Natural killer cell (primary cell): ENCODE measurements at regions not wholly inside any gene's neighbourhood (a gene's known extent, or its start where the extent isn't known, plus 50 kb on each side); places are given as distances from the start of the nearest gene placed in this dataset.

Experiments used
- ATAC-seq, 3 donors: fragments of 150-1000 bp in 2 of 3; fragments of 200-7000 bp in 1 of 3; cut with Tn5 transposase; 1 replicate in 1 of 3; 2 replicates in 2 of 3; pipeline ENCODE4 v1.10.0; 2021; ENCODE audit warnings: mild to moderate bottlenecking in 2 of 3, moderate library complexity in 2 of 3
- DNase-seq, 2 donors: peaks; one replicate each; pipeline versions ENCODE4 v3.0.0 to v3.0.0-alpha.2; 2013 to 2021; ENCODE audit warnings: mixed read lengths in 1 of 2
- H3K27ac ChIP-seq: one replicate; pipeline ENCODE4 v1.5.1; 2013; ENCODE audit warnings: mild to moderate bottlenecking, low read length
- H3K27me3 ChIP-seq: one replicate; pipeline ENCODE4 v1.6.1; 2013; ENCODE audit warnings: low read length; ENCODE audit not compliant: control insufficient read depth, insufficient read depth
- H3K36me3 ChIP-seq: one replicate; pipeline ENCODE4 v1.6.1; 2013; ENCODE audit warnings: low read length; ENCODE audit not compliant: control insufficient read depth, insufficient read depth
- H3K4me1 ChIP-seq: one replicate; pipeline ENCODE4 v1.6.1; 2013; ENCODE audit warnings: low read length; ENCODE audit not compliant: control insufficient read depth, insufficient read depth
- H3K4me3 ChIP-seq: one replicate; pipeline ENCODE4 v1.5.1; 2013; ENCODE audit warnings: low read length
- H3K9me3 ChIP-seq: one replicate; pipeline ENCODE4 v1.6.1; 2013; ENCODE audit warnings: low read length; ENCODE audit not compliant: control insufficient read depth, insufficient read depth
- H3K27ac Mint-ChIP-seq, 2 donors: one replicate each; pipeline ENCODE4 v1.8.0; 2022; ENCODE audit warnings: mild to moderate bottlenecking in 2 of 2, mixed read lengths in 2 of 2, moderate library complexity in 1 of 2
- H3K27me3 Mint-ChIP-seq, 2 donors: one replicate each; pipeline ENCODE4 v1.8.0; 2022; ENCODE audit warnings: low read depth in 2 of 2, mixed read lengths in 2 of 2
- H3K36me3 Mint-ChIP-seq: one replicate; pipeline ENCODE4 v1.8.0; 2022; ENCODE audit warnings: mixed read lengths
- H3K4me1 Mint-ChIP-seq, 2 donors: one replicate each; pipeline ENCODE4 v1.8.0; 2022; ENCODE audit warnings: mixed read lengths in 2 of 2
- H3K4me3 Mint-ChIP-seq: one replicate; pipeline ENCODE4 v1.8.0; 2022; ENCODE audit warnings: mild to moderate bottlenecking, moderate library complexity, mixed read lengths
- H3K9me3 Mint-ChIP-seq, 2 donors: one replicate each; pipeline ENCODE4 v1.8.0; 2022; ENCODE audit warnings: mixed read lengths in 2 of 2
- CTCF ChIP-seq: fragments of 200-600 bp; IDR thresholded peaks from one replicate; pipeline ENCODE4 v1.8.0; 2022; ENCODE audit warnings: antibody characterized with exemption
- WGBS: methylation state at CpG from one replicate; pipeline ENCODE4 v1.1.7; 2013; ENCODE audit warnings: missing lambda C conversion rate; ENCODE audit not compliant: insufficient coverage; 5-methylcytosine and 5-hydroxymethylcytosine counted together
- intact Hi-C: fragments of 100-400 bp; cut with micrococcal nuclease; formaldehyde crosslinking; loops from one replicate; pipeline ENCODE4 v1.14.2; 2022

- Histone ChIP-seq H3K4me3 (no peak overlapping the region), H3K27ac (no peak overlapping the region), H3K27me3 (no peaks in the 10 kb centered on the region), H3K9me3 (no peaks in the 10 kb centered on the region), H3K4me1 (no peaks in the 10 kb centered on the region), H3K36me3 (no peaks in the 10 kb centered on the region)
- Mint-ChIP-seq H3K27ac (no peak overlapping the region), H3K4me1 (no peaks in the 10 kb centered on the region), H3K27me3 (peaks cover 3 to 7% of the 10 kb centered on the region in 2 donors), H3K4me3 (no peak overlapping the region), H3K9me3 (no peaks in the 10 kb centered on the region), H3K36me3 (no peaks in the 10 kb centered on the region)
- TF ChIP-seq CTCF: no peak
- 83% methylated on average over 4 of the region's 4 CpGs for WGBS
- intact Hi-C loops: no loop called here
- ATAC-seq: no peak
- DNase-seq: no peak
Measured at GRCh38 chrX:139293991-139294390, 236.5 kb upstream of the F9 start.

DNA sequence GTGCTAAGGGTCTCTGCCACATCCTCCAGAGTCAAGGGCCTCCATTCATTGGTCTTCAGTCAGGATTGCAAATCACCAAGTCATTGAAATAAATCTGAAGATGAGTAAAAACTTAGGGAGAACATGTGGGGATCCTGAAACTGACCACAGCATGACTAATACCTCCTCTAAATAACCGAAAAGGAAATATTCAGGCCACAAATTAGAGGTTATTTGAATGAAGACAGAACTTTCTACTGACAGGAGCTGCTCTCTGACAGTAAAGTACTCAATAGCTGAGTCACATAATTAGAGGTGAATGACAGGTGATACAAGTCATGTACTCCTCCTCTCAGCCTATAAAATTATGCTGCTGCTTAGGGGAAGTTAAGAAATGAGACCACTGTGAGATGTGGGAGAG, 240.2 kb upstream of the F9 start:
- no peak for TF ChIP-seq CTCF
- Histone ChIP-seq H3K36me3 (no peaks in the 10 kb centered on the region), H3K27me3 (no peaks in the 10 kb centered on the region), H3K4me1 (no peaks in the 10 kb centered on the region), H3K4me3 (no peak overlapping the region), H3K9me3 (no peaks in the 10 kb centered on the region), H3K27ac (no peak overlapping the region)
- DNase-seq (no peak), ATAC-seq (no peak)
- Mint-ChIP-seq H3K27me3 (peaks cover 3 to 14% of the 10 kb centered on the region in 2 donors), H3K4me3 (no peak overlapping the region), H3K9me3 (peaks cover 0 to 2% of the 10 kb centered on the region in 2 donors), H3K27ac (no peak overlapping the region), H3K36me3 (no peaks in the 10 kb centered on the region), H3K4me1 (no peaks in the 10 kb centered on the region)
- intact Hi-C loops: no loop called here
- no CpG with 5 or more reads among the region's 1 CpG for WGBS

- no peak for DNase-seq
- no peak for ATAC-seq
- Mint-ChIP-seq H3K27me3 (peaks cover 0 to 10% of the 10 kb centered on the region in 2 donors), H3K4me3 (no peak overlapping the region), H3K27ac (no peak overlapping the region), H3K4me1 (no peaks in the 10 kb centered on the region), H3K9me3 (peaks cover 0 to 2% of the 10 kb centered on the region in 2 donors), H3K36me3 (no peaks in the 10 kb centered on the region)
- Histone ChIP-seq H3K9me3 (no peaks in the 10 kb centered on the region), H3K4me3 (no peak overlapping the region), H3K36me3 (no peaks in the 10 kb centered on the region), H3K4me1 (no peaks in the 10 kb centered on the region), H3K27me3 (no peaks in the 10 kb centered on the region), H3K27ac (no peak overlapping the region)
- WGBS: no CpG with 5 or more reads among the region's 2 CpGs
- no peak for TF ChIP-seq CTCF
- intact Hi-C loops: no loop called here
Measured at GRCh38 chrX:139287155-139287924, 243.2 kb upstream of the F9 start.

DNA sequence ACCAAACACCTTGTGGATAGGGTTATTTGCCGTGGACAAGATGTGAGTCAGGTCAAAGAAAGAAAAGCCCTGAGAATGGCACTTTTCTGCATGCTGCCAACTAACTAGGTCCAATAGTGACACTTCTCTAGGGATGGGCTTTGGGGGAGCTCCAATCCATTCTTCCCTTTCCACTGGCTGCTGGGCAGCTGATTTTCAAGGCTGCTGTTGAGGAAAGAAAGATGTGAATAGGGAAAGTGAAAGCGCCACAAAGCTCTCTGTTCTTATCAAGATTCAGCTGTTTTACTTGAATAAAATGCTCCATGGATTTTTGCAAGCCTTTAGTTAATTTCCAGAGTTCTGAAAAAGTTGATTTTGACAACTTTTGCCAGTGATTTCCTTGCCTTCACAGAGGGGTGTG, 244.2 kb upstream of the F9 start:
- Histone ChIP-seq H3K4me1 (no peaks in the 10 kb centered on the region), H3K27ac (no peak overlapping the region), H3K9me3 (no peaks in the 10 kb centered on the region), H3K27me3 (no peaks in the 10 kb centered on the region), H3K4me3 (no peak overlapping the region), H3K36me3 (no peaks in the 10 kb centered on the region)
- Mint-ChIP-seq H3K4me1 (no peaks in the 10 kb centered on the region), H3K27ac (no peak overlapping the region), H3K36me3 (no peaks in the 10 kb centered on the region), H3K9me3 (peaks cover 0 to 2% of the 10 kb centered on the region in 2 donors), H3K27me3 (peaks cover 0 to 7% of the 10 kb centered on the region in 2 donors), H3K4me3 (no peak overlapping the region)
- no peak for TF ChIP-seq CTCF
- intact Hi-C loops: no loop called here
- DNase-seq (no peak), ATAC-seq (no peak)
- WGBS: 100% methylated on average over 2 of the region's 2 CpGs
